ENCODE measurements at regions not wholly inside any gene's neighbourhood (a gene's known extent, or its start where the extent isn't known, plus 50 kb on each side); places are given as distances from the start of the nearest gene placed in this dataset.

DNA sequence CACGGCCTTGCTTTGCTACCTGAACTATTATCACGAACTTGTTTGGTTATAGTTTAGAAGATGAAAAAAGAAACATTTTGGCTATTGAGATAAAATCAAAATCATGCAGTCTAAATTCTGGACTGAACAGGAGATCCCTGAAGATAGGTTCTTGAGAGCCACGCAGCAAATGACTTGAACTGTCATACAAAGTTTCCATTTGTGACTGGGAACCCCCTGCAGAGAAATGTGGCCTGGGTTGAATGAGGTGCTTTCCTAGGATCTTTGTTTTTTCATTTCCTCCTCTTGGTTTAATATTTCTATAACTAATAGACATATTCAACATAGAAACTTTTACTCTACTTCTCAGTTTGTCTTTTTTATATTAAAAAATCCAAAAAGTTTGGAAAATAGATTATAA is 184.7 kb upstream of the TRPM3 start:
- no peak for TF ChIP-seq CTCF (IDR thresholded peaks at IDR 0.05)
- TF ChIP-seq EZH2 (IDR thresholded peaks at IDR 0.05): no peak
- TF ChIP-seq EZH2phosphoT487 (IDR thresholded peaks at IDR 0.05): no peak
